Keratinocyte (primary cell): ENCODE measurements at regions not wholly inside any gene's neighbourhood (a gene's known extent, or its start where the extent isn't known, plus 50 kb on each side); places are given as distances from the start of the nearest gene placed in this dataset.

ENCODE experiments used
- DNase-seq: peaks from one replicate; pipeline ENCODE4 v3.0.0-alpha.2; 2011; ENCODE audit warnings: low read depth, missing footprints, low spot score
- FAIRE-seq: peaks from 2 replicates; lab custom pipeline; 2011; peaks lifted over from hg19 to GRCh38; lab: Jason Lieb, UNC
- H2AFZ ChIP-seq: 2 replicates; pipeline ENCODE4 v1.6.0; 2012; ENCODE audit warnings: low read length, control low read depth, inconsistent platforms; ENCODE audit not compliant: control insufficient read depth
- H3K27ac ChIP-seq: 2 replicates; pipeline ENCODE4 v1.5.1; 2011; ENCODE audit warnings: low read length; ENCODE audit not compliant: control insufficient read depth, insufficient read depth
- H3K27me3 ChIP-seq: 3 replicates; pipeline ENCODE4 v1.6.0; 2011; ENCODE audit warnings: low read length; ENCODE audit not compliant: control insufficient read depth, insufficient read depth; ENCODE audit errors: extremely low read depth
- H3K36me3 ChIP-seq, 2 experiments: 2 replicates in 1 of 2; 3 replicates in 1 of 2; pipeline ENCODE4 v1.5.1; 2011; ENCODE audit warnings: low read length in 2 of 2, mild to moderate bottlenecking in 1 of 2; ENCODE audit not compliant: control insufficient read depth in 2 of 2, insufficient read depth in 2 of 2; ENCODE audit errors: extremely low read depth in 1 of 2
- H3K4me1 ChIP-seq: 3 replicates; pipeline ENCODE4 v1.5.1; 2011; ENCODE audit warnings: low read length; ENCODE audit not compliant: control insufficient read depth, insufficient read depth; ENCODE audit errors: extremely low read depth
- H3K4me2 ChIP-seq: 3 replicates; pipeline ENCODE4 v1.6.0; 2011; ENCODE audit warnings: low read depth, low read length; ENCODE audit not compliant: control insufficient read depth, insufficient read depth; ENCODE audit errors: extremely low read depth
- H3K4me3 ChIP-seq, 3 experiments: fragments of 200-600 bp in 1 of 3; sonication (generic) in 1 of 3; 2 replicates in 2 of 3; 3 replicates in 1 of 3; pipeline ENCODE4 v1.5.1; 2011 to 2016; ENCODE audit warnings: low read length in 3 of 3, mild to moderate bottlenecking in 3 of 3, control low read depth in 2 of 3, inconsistent platforms in 1 of 3, low read depth in 1 of 3, mixed read lengths in 1 of 3, mixed run types in 1 of 3, moderate library complexity in 1 of 3; ENCODE audit not compliant: control insufficient read depth in 2 of 3, insufficient read depth in 2 of 3; ENCODE audit errors: extremely low read depth in 1 of 3
- H3K79me2 ChIP-seq: 2 replicates; pipeline ENCODE4 v1.6.0; 2012; ENCODE audit warnings: low read length; ENCODE audit not compliant: control insufficient read depth, insufficient read depth
- H3K9ac ChIP-seq: 3 replicates; pipeline ENCODE4 v1.6.0; 2011; ENCODE audit warnings: low read length; ENCODE audit not compliant: control insufficient read depth, insufficient read depth; ENCODE audit errors: extremely low read depth
- H3K9me1 ChIP-seq: 3 replicates; pipeline ENCODE4 v1.6.0; 2011; ENCODE audit warnings: low read length; ENCODE audit not compliant: control insufficient read depth, insufficient read depth; ENCODE audit errors: extremely low read depth
- H3K9me3 ChIP-seq: 2 replicates; pipeline ENCODE4 v1.5.1; 2012; ENCODE audit warnings: low read depth, low read length; ENCODE audit not compliant: control insufficient read depth
- H4K20me1 ChIP-seq: 3 replicates; pipeline ENCODE4 v1.6.0; 2011; ENCODE audit warnings: low read length; ENCODE audit not compliant: control insufficient read depth, insufficient read depth; ENCODE audit errors: extremely low read depth
- EZH2 ChIP-seq: IDR thresholded peaks from one replicate; pipeline ENCODE4 v1.6.1; 2012; ENCODE audit warnings: inconsistent platforms, mild to moderate bottlenecking, low read length, moderate library complexity
- dilution Hi-C: fragments of 300-500 bp; cut with MboI; formaldehyde crosslinking; loops from one replicate; pipeline ENCODE4 v1.7.0; 2020; ENCODE audit warnings: low sequenced_read_pairs; ENCODE audit not compliant: extremely low pct_ligation_motif_present
- TF ChIP-seq, protein P1 (sequence below), 3 experiments: IDR thresholded peaks in 1 of 3; conservative IDR thresholded peaks in 1 of 3; optimal IDR thresholded peaks in 1 of 3; 2 replicates in 2 of 3; 3 replicates in 1 of 3; pipeline versions ENCODE3 to v1.5.1; 2011; ENCODE audit warnings: low read length in 3 of 3, mild to moderate bottlenecking in 3 of 3, moderate library complexity in 2 of 3, control low read depth in 1 of 3, inconsistent platforms in 1 of 3; ENCODE audit not compliant: insufficient read depth in 2 of 3; ENCODE audit errors: extremely low read depth in 1 of 3

DNA sequence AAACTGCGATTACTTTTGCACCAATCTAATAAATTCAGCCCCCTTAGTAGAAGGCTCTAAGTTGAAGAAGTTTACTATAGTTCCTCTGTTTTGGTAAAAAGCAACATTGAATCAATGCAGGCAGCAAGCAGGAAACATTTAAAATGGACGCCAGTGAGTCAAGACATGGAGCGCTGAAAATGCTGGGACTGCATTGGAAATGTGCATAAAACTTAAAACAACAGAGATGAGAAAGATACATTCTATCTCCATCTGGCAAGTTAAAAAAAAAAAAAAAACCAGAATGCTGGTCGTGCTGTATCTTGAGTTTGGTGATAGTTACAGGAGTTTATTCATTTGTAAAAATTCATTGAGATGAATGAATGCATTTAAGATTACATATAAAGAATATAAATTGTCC is 117.0 kb upstream of the TWIST2 start:
- Histone ChIP-seq H3K36me3 (no peaks in the 10 kb centered on the region), H3K4me3 (no peak overlapping the region), H3K27ac (no peak overlapping the region), H3K9ac (no peak overlapping the region), H3K79me2 (no peaks in the 10 kb centered on the region), H4K20me1 (no peaks in the 10 kb centered on the region), H3K4me1 (peaks cover 26% of the 10 kb centered on the region), H3K27me3 (no peaks in the 10 kb centered on the region), H3K9me3 (no peaks in the 10 kb centered on the region), H3K4me2 (no peak overlapping the region), H2AFZ (no peak overlapping the region), H3K9me1 (no peaks in the 10 kb centered on the region)
- TF ChIP-seq, protein P1, sequence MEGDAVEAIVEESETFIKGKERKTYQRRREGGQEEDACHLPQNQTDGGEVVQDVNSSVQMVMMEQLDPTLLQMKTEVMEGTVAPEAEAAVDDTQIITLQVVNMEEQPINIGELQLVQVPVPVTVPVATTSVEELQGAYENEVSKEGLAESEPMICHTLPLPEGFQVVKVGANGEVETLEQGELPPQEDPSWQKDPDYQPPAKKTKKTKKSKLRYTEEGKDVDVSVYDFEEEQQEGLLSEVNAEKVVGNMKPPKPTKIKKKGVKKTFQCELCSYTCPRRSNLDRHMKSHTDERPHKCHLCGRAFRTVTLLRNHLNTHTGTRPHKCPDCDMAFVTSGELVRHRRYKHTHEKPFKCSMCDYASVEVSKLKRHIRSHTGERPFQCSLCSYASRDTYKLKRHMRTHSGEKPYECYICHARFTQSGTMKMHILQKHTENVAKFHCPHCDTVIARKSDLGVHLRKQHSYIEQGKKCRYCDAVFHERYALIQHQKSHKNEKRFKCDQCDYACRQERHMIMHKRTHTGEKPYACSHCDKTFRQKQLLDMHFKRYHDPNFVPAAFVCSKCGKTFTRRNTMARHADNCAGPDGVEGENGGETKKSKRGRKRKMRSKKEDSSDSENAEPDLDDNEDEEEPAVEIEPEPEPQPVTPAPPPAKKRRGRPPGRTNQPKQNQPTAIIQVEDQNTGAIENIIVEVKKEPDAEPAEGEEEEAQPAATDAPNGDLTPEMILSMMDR (optimal IDR thresholded peaks at IDR 0.05 in 1 of 3, IDR thresholded peaks at IDR 0.05 in 1 of 3, conservative IDR thresholded peaks at IDR 0.05 in 1 of 3; ENCODE audit: extremely low read depth in 1 of 3, insufficient read depth in 2 of 3, low read length in 3 of 3): no peak
- TF ChIP-seq EZH2: no peak
- dilution Hi-C loops: no loop called here
- FAIRE-seq: no peak
- DNase-seq: no peak

DNA sequence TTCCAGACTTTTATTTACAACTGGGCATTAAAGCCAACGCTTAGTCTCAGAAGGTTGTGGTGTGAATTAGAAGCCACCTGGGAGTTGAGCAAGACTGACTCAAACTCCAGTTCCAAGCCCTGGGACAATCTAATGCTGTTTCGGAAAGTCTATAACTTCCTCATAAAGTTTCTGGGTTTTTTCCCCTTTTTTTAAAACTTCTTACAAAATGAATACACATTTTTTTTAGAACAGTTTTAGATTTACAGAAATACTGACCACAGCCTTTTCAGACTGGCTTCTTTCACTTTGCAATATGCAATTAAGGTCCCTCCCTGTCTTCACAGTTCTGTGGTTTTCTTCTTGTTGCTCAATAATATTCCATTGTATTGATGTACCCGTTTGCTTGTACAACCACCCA is 115.9 kb upstream of the TWIST2 start:
- H3K4me1 ChIP-seq: peaks cover 26% of the 10 kb centered on the region
- dilution Hi-C loops: no loop called here
- no peaks in the 10 kb centered on the region for H3K36me3 ChIP-seq
- TF ChIP-seq EZH2: no peak
- TF ChIP-seq, protein P1 (optimal IDR thresholded peaks at IDR 0.05 in 1 of 3, IDR thresholded peaks at IDR 0.05 in 1 of 3, conservative IDR thresholded peaks at IDR 0.05 in 1 of 3; ENCODE audit: extremely low read depth in 1 of 3, insufficient read depth in 2 of 3, low read length in 3 of 3): no peak
- no peak overlapping the region for H3K9ac ChIP-seq
- FAIRE-seq (peak; percentile 46), DNase-seq (no peak)
- no peak overlapping the region for H2AFZ ChIP-seq
- no peaks in the 10 kb centered on the region for H4K20me1 ChIP-seq
- no peaks in the 10 kb centered on the region for H3K9me1 ChIP-seq
- no peak overlapping the region for H3K4me2 ChIP-seq
- no peaks in the 10 kb centered on the region for H3K27me3 ChIP-seq
- H3K79me2 ChIP-seq: no peaks in the 10 kb centered on the region
- no peaks in the 10 kb centered on the region for H3K9me3 ChIP-seq
- H3K4me3 ChIP-seq: no peak overlapping the region
- no peak overlapping the region for H3K27ac ChIP-seq
